ENCODE measurements at regions not wholly inside any gene's neighbourhood (a gene's known extent, or its start where the extent isn't known, plus 50 kb on each side); places are given as distances from the start of the nearest gene placed in this dataset.

DNA sequence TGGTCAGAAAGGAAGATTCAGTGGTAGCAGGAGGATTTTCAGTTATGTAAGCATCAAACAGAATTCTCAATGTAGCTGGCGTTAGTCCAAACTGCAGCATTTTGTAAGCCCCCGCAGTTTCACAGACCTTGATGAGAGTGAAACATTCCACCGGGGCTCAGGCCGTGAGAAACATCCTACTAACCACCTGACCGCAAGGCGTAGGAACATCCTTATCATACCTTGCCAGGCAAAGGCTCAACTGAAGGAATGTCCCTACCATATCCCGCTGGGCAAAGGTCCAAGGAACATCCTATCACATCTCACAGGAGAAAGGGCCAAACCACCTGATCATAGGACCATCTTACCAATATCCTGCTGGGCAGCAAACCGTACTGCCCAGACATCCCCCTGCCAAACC is 624.8 kb upstream of the TMEM132C start:
- ChIA-PET CTCF (no interaction called here), POLR2A (ENCODE audit: unreplicated experiment) (no interaction called here)
- ATAC-seq (no peak), DNase-seq (no peak)
- Histone ChIP-seq H3K79me2 (ENCODE audit: low read length) (no peaks in the 10 kb centered on the region), H3K36me3 (ENCODE audit: low read depth, low read length) (no peaks in the 10 kb centered on the region), H2AFZ (ENCODE audit: low read length) (no peak overlapping the region), H3K4me2 (ENCODE audit: low read length) (no peak overlapping the region), H3F3A (ENCODE audit: low read length, unreplicated experiment) (no peaks in the 10 kb centered on the region), H4K20me1 (ENCODE audit: low read length) (no peaks in the 10 kb centered on the region), H3K9me3 (ENCODE audit: low read length) (no peaks in the 10 kb centered on the region), H3K4me1 (ENCODE audit: insufficient read depth, low read length) (no peaks in the 10 kb centered on the region), H3K27ac (ENCODE audit: low read length) (no peak overlapping the region), H3K9ac (ENCODE audit: low read length) (no peak overlapping the region), H3K9me2 (replicated peaks; ENCODE audit: low read length) (no peaks in the 10 kb centered on the region), H3K27me3 (ENCODE audit: low read length) (peaks cover 25% of the 10 kb centered on the region), H3K4me3 (ENCODE audit: low read length) (no peak overlapping the region)
- BruUV-seq (replicated peaks) = no TSS peak
- intact Hi-C loops (cut with micrococcal nuclease) = no loop called here
- TF ChIP-seq, protein P1, sequence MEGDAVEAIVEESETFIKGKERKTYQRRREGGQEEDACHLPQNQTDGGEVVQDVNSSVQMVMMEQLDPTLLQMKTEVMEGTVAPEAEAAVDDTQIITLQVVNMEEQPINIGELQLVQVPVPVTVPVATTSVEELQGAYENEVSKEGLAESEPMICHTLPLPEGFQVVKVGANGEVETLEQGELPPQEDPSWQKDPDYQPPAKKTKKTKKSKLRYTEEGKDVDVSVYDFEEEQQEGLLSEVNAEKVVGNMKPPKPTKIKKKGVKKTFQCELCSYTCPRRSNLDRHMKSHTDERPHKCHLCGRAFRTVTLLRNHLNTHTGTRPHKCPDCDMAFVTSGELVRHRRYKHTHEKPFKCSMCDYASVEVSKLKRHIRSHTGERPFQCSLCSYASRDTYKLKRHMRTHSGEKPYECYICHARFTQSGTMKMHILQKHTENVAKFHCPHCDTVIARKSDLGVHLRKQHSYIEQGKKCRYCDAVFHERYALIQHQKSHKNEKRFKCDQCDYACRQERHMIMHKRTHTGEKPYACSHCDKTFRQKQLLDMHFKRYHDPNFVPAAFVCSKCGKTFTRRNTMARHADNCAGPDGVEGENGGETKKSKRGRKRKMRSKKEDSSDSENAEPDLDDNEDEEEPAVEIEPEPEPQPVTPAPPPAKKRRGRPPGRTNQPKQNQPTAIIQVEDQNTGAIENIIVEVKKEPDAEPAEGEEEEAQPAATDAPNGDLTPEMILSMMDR (conservative IDR thresholded peaks at IDR 0.05; ENCODE audit: low read depth, low read length) = no peak
- no peak for TF ChIP-seq EZH2phosphoT487 (IDR thresholded peaks at IDR 0.05; ENCODE audit: borderline replicate concordance, low read length)
- no peak for TF ChIP-seq EZH2 (IDR thresholded peaks at IDR 0.05; ENCODE audit: low read length, unreplicated experiment)

DNA sequence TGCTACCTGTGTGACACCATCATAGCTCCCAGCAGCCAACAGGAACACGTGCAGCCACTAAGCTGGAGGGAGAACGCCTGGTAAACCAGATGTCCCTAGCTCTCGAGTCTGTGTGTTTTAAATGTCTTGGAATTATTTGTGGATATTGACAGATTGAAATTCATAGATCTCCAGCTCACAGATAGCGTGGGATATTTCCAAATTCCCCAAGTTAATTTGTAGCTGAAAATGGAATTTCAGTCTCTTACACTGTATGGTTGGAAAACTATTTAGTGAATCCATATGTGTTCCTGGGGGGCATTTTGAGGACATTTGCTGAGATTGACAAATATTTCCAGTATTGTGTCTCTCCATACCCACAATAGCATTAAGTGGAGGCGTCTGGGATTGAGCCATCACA is 618.6 kb upstream of the TMEM132C start:
- Histone ChIP-seq H3K4me1 (ENCODE audit: insufficient read depth, low read length) (no peaks in the 10 kb centered on the region), H4K20me1 (ENCODE audit: low read length) (no peaks in the 10 kb centered on the region), H3K9me3 (ENCODE audit: low read length) (no peaks in the 10 kb centered on the region), H3K27me3 (ENCODE audit: low read length) (peaks cover 46% of the 10 kb centered on the region), H3F3A (ENCODE audit: low read length, unreplicated experiment) (no peaks in the 10 kb centered on the region), H3K4me3 (ENCODE audit: low read length) (no peak overlapping the region), H3K9ac (ENCODE audit: low read length) (no peak overlapping the region), H3K36me3 (ENCODE audit: low read depth, low read length) (no peaks in the 10 kb centered on the region), H3K79me2 (ENCODE audit: low read length) (no peaks in the 10 kb centered on the region), H2AFZ (ENCODE audit: low read length) (no peak overlapping the region), H3K27ac (ENCODE audit: low read length) (no peak overlapping the region), H3K9me2 (replicated peaks; ENCODE audit: low read length) (no peaks in the 10 kb centered on the region), H3K4me2 (ENCODE audit: low read length) (no peak overlapping the region)
- no peak for TF ChIP-seq EZH2 (IDR thresholded peaks at IDR 0.05; ENCODE audit: low read length, unreplicated experiment)
- TF ChIP-seq, protein P1 (conservative IDR thresholded peaks at IDR 0.05; ENCODE audit: low read depth, low read length) = no peak
- TF ChIP-seq EZH2phosphoT487 (IDR thresholded peaks at IDR 0.05; ENCODE audit: borderline replicate concordance, low read length) = no peak
- ChIA-PET POLR2A (ENCODE audit: unreplicated experiment) (no interaction called here), CTCF (no interaction called here)
- DNase-seq = no peak
- no peak for ATAC-seq
- intact Hi-C loops (cut with micrococcal nuclease) = no loop called here
- BruUV-seq (replicated peaks) = no TSS peak

DNA sequence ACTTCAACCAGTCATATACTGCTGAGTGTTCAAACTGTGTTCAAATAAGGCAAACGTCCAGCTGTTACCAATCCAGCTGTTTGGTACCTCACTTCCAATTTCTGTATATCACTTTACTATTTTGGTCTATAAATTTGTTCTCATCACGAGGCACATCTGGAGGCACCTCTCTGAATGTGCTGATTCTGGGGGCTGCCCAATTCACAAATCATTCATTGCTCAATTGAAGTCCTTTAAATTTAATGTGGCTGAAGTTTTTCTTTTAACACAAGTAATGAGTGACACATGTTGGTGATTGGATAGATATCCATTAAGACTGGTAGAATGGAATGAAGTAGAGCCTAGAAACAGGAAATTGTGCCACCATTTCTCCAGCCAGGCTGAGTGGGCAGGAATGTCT is 617.0 kb upstream of the TMEM132C start:
- no peak overlapping the region for H3K4me2 ChIP-seq (ENCODE audit: low read length)
- H3F3A ChIP-seq (ENCODE audit: low read length, unreplicated experiment) = no peaks in the 10 kb centered on the region
- TF ChIP-seq EZH2phosphoT487 (IDR thresholded peaks at IDR 0.05; ENCODE audit: borderline replicate concordance, low read length) = no peak
- TF ChIP-seq, protein P1 (conservative IDR thresholded peaks at IDR 0.05; ENCODE audit: low read depth, low read length) = no peak
- TF ChIP-seq EZH2 (IDR thresholded peaks at IDR 0.05; ENCODE audit: low read length, unreplicated experiment) = no peak
- H3K27me3 ChIP-seq (ENCODE audit: low read length) = peaks cover 56% of the 10 kb centered on the region
- ChIA-PET POLR2A (ENCODE audit: unreplicated experiment) (no interaction called here), CTCF (no interaction called here)
- intact Hi-C loops (cut with micrococcal nuclease) = no loop called here
- no TSS peak for BruUV-seq (replicated peaks)
- no peaks in the 10 kb centered on the region for H4K20me1 ChIP-seq (ENCODE audit: low read length)
- ATAC-seq (no peak), DNase-seq (no peak)
- no peaks in the 10 kb centered on the region for H3K36me3 ChIP-seq (ENCODE audit: low read depth, low read length)
- no peak overlapping the region for H3K27ac ChIP-seq (ENCODE audit: low read length)
- no peaks in the 10 kb centered on the region for H3K9me3 ChIP-seq (ENCODE audit: low read length)
- H3K9me2 ChIP-seq (replicated peaks; ENCODE audit: low read length) = no peaks in the 10 kb centered on the region
- H2AFZ ChIP-seq (ENCODE audit: low read length) = no peak overlapping the region
- no peak overlapping the region for H3K4me3 ChIP-seq (ENCODE audit: low read length)
- H3K9ac ChIP-seq (ENCODE audit: low read length) = no peak overlapping the region
- no peaks in the 10 kb centered on the region for H3K79me2 ChIP-seq (ENCODE audit: low read length)
- no peaks in the 10 kb centered on the region for H3K4me1 ChIP-seq (ENCODE audit: insufficient read depth, low read length)

Measured in PC-3 (cell line).